ENCODE measurements at regions not wholly inside any gene's neighbourhood (a gene's known extent, or its start where the extent isn't known, plus 50 kb on each side); places are given as distances from the start of the nearest gene placed in this dataset.

DNA sequence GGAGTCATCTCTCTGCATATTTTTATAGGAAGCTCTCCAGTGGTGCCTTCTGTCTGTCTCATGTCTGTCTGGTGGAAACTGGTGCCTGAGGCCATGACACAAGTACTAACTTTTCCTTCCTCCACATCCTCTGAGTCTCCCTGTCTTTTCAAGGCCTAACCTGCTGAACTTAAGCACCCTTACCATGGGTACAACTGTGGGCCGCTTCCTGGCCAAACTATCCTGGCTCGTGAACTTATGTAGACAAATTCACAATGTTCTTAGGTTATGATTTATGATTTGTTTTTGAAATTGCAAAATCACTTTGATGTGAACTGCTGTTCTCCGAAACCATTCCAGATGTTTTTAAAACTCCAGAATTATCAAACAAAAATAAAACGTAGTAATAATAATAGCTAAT is 804.5 kb upstream of the POU3F3 start:
- DNase-seq: no peak

DNA sequence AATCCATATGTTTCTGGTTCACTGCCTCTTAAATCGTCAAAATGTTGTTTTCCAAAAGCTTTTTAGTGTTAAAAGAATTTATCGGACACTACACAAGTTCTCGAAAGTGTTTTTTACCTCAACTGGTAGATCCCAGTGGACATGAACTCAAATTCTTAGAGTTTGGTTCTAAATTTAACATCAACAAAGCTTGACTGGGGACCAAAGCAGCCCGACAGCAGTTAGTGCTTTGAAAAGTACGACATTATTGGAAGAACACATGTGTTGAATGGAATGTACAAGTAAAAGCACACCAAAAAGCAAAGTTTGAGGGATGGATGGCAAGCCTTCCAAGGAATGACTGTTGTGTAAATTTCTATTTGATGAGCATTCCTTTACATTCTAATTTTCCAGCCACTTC is 803.9 kb upstream of the POU3F3 start:
- DNase-seq: no peak

DNA sequence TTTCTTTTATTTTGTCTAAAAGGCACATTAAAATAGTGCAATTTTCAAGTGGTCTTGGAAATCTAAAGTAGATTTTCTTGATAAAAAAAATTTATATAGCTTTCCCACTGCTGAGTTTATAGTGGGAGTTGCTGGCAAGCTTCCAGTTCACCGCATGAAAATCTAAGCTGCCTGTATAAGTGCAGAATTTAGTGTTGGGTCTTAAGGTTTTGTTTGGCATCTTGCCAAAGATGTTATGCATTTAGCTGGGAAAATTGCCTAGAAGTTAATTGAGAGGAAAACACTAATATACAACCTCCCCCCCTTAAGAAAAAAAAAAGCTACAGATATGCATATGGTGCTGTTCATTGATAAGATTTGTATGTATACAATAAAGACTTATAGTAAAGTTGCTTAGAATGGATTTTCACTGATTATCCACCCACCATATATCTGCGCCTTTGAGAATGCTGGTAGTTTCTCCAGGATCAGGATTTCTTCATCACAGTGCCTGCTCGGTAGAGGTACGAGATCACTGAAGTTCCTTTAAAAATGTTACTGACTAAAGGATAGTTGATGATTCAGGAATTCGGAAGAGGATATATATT is 803.2 kb upstream of the POU3F3 start:
- DNase-seq: no peak

DNA sequence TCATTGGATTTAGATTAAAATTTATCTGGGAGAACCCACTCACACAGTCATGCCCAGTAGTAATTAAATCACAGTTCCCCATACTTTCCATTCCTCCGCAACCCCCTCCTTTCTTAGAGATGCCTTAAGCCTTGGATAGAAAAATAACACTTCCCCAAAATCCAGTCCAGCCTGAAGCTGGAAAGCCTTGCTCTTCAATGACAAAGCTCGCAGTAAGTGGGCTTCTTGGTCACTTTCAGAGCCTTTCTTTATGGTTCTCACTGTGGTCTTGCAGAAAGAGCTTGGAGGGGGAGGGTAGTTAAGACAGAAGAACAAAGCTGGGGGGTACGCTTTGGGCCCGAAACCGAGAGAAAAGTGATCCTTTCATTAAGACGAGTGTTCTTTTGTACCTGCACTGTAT is 802.1 kb upstream of the POU3F3 start:
- no peak for DNase-seq

DNA sequence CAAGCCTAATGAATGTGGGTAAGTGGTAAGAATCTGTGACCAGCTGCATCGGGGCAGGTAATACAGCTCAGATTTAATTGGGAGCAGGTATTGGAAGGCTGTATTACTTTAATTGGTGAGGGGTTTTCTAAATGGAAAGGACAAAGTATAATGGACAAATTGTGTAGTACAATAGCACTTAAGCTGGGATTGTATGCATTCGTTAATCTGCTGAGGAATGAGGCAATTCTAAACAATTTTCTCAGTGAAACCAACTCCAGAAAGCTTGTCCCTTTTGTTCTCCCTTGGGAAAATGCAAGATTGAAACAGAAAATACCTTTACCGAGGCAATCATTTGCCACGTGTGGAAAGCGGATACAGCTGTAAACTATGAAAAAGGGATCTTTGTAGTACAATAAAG is 801.6 kb upstream of the POU3F3 start:
- no peak for DNase-seq

DNA sequence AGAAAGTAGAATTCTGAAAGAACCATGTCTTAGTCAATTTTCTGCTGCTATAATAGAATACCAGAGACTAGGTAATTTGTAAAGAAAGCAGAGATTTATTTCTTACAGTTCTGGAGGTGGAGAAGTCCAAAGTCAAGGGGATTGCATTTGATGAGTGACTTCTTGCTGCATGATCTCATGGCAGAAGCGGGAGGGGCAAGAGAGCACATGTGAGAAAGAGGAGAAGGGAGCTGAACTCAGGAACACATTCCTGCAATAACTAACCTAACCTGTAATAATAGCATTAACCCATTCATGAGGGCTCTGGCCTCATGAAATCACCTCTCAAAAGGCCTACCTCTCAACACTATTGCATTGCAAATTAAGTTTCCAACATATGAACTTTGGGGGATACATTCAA is 797.5 kb upstream of the POU3F3 start:
- no peak for DNase-seq

DNA sequence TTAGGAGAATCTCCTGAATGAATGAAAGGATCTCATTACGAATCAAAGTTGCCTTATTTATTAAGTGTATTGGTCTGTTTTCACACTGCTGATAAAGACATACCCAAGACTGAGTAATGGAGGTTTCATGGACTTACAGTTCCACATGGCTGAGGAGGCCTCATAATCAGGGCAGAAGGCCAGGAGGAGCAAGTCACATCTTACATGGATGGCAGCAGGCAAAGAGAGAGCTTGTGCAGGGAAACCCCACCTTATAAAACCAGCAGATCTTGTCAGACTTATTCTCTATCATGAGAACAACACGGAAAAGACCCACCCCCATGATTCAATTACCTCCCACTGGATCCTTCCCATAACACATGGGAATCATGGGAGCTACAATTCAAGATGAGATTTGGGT is 785.2 kb upstream of the POU3F3 start:
- DNase-seq: no peak

DNA sequence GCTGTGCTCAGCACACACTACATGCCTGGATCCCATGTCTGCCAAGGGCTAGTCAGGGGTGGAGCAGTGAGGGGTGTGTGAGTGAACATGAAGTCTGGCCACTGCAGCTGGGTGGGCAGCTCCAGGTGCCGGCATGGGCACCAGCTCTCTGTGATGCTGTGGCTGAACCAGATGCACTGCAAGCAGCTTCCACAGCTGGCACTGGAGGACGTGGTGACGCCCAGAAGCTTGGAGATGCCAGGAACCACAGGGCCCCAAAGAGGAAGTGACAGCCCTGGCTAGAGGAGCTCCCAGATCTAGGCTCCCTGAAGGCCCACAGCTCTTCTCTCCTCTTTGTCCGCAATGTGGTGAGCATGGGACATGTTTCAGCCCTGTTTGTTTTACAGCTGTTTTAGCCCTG is 776.3 kb upstream of the POU3F3 start:
- DNase-seq: no peak

DNA sequence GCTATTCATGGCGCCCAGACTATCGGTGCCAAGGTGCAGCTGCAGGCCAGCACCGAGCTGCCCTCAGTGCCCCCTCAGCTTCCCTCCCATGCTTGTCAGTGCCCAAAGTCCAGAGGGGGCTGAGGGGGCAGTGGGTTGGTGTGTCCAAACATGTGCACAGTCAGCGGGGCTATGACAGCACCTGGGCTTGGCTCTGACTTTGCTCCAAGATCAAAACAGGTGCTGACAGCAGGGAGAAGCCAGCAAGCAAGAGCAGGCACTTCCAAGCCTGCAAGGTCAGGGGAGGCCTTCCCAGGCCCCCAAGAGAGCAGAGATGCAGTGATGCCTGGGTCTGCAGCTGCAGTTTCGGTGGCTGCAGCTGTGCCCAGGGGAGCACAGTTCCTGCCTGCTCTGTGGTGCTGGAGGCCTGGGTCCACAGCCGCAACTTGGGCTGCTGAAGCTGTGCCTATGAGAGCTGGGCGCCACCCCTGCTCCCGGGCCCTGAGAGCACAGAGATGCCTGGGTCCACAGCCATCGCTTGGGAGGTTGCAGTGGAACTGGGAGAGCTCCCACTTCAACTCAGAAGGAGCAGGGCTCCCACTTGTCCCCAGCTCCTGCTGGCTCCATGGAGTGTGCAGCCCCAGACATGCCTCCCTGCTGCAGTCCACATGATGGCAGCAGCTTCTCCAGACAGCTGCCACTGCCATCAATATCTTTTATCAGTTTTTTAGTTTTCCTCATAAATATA is 775.3 kb upstream of the POU3F3 start:
- DNase-seq: no peak

DNA sequence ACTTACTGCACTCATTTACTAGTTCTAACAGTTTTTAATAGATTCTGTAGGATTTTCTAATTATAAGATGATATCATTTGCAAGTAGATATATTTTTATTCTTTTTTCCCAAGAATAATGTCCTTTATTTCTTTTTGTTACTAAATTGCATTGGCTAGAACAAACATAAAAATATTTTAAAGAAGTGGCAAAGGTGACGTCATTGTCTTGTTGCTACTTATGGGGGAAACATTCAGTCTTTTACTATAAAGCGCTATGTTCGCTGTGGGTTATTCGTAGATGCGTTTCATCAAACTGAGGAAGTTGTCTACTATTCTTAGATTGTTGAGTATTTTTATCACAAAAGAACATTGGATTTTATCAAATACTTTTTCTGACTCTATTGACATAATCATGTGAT is 765.2 kb upstream of the POU3F3 start:
- no peak for DNase-seq

DNA sequence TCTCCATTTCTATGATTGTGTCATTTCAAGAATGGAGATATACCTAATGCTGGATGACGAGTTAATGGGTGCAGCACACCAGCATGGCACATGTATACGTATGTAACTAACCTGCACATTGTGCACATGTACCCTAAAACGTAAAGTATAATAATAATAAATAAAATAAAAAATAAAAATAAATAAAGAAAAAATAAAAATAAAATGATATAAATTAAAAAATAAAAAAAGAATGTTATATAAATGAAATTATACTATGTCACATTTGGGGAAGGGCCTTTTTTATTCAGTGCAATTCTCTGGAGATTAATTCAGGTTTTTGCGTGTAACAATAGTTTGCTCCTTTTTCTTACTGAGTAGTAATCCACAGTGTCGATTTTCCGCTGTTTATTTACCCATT is 763.5 kb upstream of the POU3F3 start:
- no peak for DNase-seq

DNA sequence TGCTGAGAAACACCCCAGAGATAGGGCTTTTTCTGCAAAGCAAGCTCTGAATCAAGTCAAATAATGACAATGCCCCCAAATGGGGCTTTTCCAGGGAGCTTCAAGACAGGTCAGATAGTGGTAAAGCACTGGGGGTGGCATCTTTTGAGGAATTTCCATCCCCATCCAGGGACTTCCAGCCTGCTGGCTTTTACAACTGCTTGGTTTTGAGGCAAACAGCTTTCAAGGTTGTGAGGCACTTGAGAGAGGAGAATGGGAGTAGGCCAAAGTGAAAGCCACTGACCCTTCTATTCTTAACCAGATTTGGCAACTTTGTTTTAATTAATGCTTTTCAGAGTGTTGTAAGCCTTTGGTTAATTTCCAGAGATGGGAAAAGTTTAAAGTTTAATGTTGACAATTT is 762.0 kb upstream of the POU3F3 start:
- DNase-seq: no peak

DNA sequence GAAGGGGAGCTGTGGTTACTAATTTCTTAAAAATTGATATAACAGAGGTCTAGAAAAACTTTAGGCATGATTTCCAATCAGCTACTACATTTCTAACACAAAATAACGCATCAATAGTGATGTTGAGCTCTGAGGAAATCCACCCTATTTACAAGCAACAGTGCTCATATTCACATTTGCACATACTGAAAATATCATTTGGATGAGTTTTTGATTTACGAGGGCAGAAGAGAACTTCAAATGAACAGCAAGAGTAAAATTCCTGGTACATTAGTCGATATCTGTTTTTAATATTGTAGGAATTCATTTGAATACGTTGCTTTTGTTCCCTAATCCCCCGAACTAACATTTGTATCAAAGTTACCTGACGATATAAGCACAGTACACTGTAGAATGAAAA is 761.0 kb upstream of the POU3F3 start:
- no peak for DNase-seq

DNA sequence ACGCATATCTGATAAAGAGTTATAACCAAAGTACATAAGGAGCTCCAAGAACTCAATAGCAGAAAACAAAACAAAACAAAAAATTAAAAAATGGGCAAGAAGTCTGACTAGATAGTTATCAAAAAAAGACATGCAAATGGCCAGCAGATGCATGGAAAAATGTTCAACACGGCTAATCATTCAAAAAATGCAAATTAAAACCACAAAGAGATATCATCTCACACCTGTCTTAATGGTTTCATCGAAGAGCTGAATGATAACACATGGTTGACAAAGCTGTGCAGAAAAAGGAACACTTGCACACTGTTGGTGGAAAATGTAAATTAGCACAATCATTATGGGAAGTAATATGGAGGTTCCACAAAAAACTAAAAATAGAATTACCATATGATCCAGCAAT is 751.3 kb upstream of the POU3F3 start:
- DNase-seq: no peak

DNA sequence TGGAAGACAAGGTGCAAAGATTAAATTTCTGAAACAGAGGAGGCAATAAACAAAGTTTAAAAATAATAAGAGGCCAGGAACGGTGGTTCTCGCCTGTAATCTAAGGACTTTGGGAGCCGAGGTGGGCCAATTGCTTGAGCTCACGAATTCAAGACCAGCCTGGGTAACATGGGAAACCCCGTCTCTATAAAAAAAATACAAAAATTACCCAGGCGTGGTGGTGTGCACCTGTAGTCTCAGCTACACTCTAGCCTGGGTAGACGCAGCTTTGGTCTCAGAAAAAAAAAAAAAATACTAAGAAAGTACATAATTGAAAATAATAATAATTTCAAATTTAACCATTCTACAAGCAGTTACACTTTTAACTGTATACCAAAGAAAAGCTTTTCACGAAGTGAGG is 744.6 kb upstream of the POU3F3 start:
- DNase-seq: no peak

DNA sequence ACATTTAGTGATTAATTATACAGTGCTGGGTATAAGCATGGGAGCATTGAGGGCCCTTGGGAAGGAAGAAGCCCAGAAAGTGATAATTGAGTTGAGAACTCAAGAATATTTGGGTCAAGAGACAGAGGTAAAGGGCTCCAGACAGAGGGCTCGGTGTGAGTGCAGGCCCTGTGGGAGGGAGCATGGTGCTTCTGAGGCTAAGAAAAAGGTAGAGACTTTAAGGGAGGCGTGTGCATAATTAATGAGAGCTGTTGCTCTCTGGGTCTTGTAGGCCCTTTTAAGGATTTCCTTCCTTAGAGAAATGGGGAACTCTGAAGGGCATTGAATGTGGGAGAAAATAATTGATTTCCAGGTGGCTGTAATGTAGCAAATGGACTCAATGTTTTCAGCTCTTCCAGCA is 735.0 kb upstream of the POU3F3 start:
- DNase-seq: no peak

DNA sequence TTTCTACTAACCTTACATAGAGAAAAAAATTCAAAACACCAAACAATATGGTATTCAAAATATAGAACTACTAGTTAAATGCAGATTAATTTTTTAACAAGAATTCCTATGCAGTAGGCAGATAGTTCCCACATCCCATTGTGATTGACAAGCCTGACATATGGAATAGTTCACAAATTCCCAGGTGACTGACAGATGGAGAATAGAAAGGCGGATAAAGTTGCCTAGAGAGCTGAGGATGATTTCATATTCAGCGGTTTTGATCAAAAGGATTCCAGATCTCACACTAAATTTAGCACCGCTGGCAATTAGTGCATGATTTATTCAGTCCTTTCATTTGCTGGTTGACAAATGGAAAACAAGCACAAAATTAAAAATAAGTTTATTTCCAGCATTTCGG is 733.7 kb upstream of the POU3F3 start:
- DNase-seq: no peak

DNA sequence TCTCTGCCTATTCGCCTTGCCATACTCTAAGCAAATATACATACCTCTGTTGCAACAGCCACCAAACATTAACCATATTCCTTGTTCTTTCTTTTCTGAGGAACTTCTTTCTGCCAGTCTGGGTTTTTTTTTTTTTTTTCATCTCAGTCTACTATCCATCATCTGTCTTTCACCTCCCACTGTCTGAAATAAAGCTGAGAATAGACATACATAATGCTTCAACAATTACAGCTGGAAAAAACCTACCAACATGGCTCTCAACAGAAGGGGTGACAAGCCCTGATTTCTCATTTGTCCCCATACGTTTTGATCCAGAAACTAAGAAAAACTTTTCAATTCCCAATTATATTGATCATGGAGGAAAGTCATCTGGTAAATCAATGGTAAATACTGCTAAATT is 728.8 kb upstream of the POU3F3 start:
- DNase-seq: no peak

DNA sequence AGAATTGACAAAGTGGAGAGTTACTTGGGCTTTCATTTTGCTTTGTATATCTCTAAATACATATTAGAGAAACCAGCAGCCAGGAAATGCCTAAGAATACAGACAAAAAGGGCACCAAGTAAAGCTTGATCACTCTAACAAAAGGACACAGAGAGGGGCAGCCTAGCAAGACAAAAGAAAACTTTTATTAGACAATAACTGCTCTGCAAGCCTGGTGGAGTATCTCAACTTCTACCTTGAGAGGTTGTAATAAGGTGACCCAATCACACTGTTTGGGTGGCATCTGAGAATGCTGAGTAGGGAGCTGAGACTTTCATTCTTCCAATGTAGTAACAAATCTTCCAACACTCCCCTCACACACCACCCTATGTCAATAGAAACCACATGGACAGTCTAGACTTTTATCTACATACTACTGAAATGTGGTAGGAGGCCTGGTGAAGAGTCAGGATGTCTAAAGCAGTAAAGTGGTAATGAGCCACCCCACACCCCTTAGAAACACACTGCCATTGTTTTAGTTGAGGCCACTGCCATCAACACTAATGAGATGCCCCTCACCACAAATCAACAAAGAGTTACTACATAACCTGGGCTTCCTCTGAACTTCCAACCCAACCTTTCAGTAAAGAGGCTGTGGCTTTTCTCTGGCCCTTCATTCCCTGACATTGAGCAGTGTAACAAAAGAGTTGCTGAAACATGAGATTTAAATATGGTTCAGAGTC is 726.7 kb upstream of the POU3F3 start:
- no peak for DNase-seq

DNA sequence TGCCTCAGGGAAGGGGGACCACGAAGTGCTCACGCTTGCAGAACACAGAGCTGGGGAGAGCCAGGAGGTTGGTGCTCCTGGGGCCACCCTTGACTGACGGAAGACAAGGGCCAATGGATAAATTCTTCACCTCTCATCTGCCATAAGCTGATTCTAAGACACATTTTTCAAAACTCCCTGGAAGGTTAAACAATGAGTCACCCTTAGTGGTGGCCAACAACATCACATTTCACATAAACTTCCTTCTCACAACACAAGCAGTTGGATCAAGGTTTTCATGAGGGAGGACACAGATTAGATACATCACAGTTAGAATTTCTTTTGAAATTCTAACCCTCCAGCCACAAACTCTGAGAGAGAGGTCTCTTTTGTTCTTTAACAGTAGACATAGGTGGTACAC is 713.6 kb upstream of the POU3F3 start:
- DNase-seq: no peak

DNA sequence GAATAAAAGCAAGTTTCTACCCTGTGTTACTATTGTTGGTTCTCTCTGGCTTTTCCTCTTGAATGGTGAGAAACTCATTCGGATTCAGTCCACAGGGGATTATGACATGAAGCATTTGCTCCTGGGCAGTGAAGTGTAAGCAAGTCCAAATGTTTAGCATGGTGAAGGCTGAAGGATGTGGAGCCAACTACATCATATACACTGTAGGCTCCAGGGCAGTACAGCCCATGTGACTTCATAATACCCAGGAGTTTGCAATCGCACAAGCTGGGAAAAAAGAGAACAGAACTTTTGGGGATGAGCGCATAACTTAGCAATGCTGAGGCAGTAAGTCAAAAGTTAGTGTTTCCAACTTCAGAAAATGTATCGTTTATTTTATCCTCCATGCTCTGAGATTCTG is 695.7 kb upstream of the POU3F3 start:
- no peak for DNase-seq

DNA sequence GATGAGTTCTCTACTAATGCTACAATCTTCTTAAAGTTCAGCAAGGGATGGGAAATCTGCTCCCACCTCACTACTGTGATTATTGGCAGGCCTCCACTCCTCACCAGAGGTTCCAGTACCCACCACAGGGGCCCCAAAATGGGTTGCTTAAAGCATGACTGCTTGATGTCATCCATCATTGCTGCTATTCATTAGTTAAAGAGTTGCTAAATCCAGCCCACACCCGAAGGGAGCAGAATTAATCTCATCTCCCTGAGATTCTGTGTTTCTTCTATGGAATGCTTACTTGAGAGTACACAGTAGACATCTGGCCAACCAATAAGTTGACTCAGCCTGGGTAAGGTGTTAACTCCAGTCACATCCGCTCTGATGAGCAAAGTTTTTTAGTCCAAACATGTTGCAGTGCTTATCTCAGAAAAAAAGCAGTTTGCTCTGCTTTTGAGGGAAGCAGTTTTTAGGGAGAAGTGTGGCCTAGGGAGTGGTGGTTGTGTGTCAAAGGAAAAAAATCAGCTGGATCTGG is 690.2 kb upstream of the POU3F3 start:
- no peak for DNase-seq

DNA sequence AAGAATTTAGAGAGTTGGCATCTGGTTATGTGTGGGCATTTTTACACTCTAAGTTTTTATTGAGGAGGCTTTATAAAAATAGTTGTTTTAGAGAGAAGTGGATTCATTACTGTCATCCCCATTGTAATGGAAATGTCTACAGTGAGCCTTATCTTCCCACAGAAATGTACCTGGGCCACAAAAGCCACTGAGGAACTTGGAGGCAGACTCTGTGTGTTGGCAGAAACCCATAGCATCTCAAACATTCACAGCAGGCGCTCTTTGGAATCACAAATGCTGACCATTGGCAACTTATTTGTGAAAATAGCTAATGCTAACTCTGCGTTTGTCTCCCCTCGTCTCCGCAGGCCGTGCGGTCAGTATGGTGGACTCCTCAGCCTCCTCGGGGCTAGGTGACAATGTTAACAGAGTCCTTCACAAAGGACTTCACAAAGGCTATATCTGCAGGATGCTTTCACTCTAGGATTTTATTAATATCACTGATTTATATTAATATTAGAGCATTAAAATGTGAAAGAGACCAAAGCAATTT is 689.1 kb upstream of the POU3F3 start:
- DNase-seq: no peak

DNA sequence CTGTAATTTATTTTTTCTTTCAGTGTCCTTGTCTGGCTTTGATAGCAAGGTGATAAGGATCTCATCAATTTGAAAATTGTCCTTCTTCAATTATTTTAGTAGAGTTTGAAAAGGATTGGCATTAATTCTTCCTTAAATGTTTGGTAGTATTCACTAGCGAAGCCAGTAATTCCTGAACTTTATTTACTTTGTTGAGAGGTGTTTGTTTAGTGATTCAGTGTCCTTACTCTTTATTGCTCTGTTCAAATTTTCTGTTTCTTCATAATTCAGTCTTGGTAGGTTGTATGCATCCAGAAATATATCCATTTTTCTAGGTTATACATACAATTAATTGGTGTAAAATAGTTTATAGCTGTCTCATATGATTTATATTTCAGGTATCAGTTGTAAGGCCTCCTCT is 676.7 kb upstream of the POU3F3 start:
- DNase-seq: no peak

Data from T1000 (cell line).